Ishikawa (cell line): ENCODE measurements at regions not wholly inside any gene's neighbourhood (a gene's known extent, or its start where the extent isn't known, plus 50 kb on each side); places are given as distances from the start of the nearest gene placed in this dataset.

ENCODE experiments used
- CEBPB ChIP-seq: IDR thresholded peaks from 2 replicates; pipeline ENCODE4 v1.6.1; 2012
- CREB1 ChIP-seq: IDR thresholded peaks from 2 replicates; pipeline ENCODE4 v1.6.1; 2012; ENCODE audit warnings: low read depth
- EGR1 ChIP-seq: IDR thresholded peaks from 2 replicates; pipeline ENCODE4 v1.6.1; 2012
- EP300 ChIP-seq: IDR thresholded peaks from 2 replicates; pipeline ENCODE4 v1.6.1; 2012; ENCODE audit warnings: borderline replicate concordance
- FOXM1 ChIP-seq: IDR thresholded peaks from 2 replicates; pipeline ENCODE4 v1.6.1; 2012; ENCODE audit warnings: low read depth, borderline replicate concordance
- MAX ChIP-seq: IDR thresholded peaks from 2 replicates; pipeline ENCODE4 v1.6.1; 2012
- NFIC ChIP-seq: IDR thresholded peaks from 2 replicates; pipeline ENCODE4 v1.6.1; 2012
- RAD21 ChIP-seq: IDR thresholded peaks from 2 replicates; pipeline ENCODE4 v1.6.1; 2012; ENCODE audit warnings: low read depth
- REST ChIP-seq: IDR thresholded peaks from 2 replicates; pipeline ENCODE4 v1.6.1; 2012; ENCODE audit warnings: low read depth, mild to moderate bottlenecking
- TAF1 ChIP-seq: IDR thresholded peaks from 2 replicates; pipeline ENCODE4 v1.6.1; 2012; ENCODE audit warnings: low read depth, mild to moderate bottlenecking
- TCF12 ChIP-seq: IDR thresholded peaks from 2 replicates; pipeline ENCODE4 v1.6.1; 2012; ENCODE audit warnings: low read depth
- USF1 ChIP-seq: IDR thresholded peaks from 2 replicates; pipeline ENCODE4 v1.6.1; 2012
- YY1 ChIP-seq: IDR thresholded peaks from 2 replicates; pipeline ENCODE4 v1.6.1; 2012; ENCODE audit warnings: low read depth
- ZBTB7A ChIP-seq: IDR thresholded peaks from 2 replicates; pipeline ENCODE4 v1.6.1; 2012; ENCODE audit warnings: low read depth

DNA sequence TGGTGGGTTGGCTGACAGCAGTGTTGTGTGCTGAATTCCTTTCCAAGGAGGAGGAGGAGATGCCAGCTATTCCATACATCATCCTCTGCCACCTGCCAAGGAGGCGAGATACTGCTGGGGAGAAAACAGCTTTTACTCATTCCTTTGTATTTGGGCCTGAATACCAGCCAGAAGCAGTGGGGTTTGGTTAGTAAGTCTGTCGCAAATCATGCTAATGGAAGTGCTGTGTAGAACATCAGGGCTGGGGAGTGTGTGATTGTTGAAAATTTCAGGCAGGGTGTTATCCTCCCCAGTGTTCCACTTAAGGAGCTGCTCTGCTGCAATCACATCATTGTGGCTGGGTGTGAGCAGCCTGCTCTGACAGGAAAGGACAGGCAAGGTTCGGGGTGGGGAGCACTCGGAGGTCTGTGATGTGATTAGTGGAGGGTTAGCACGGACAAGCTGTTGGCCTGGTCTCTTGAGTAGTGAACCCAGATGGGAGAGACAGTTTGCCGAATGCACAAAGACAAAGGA lies 128.2 kb upstream of the DLX2 start:
- TF ChIP-seq EP300: no peak
- no peak for TF ChIP-seq TAF1
- TF ChIP-seq REST: no peak
- TF ChIP-seq CEBPB: no peak
- no peak for TF ChIP-seq EGR1
- no peak for TF ChIP-seq MAX
- no peak for TF ChIP-seq USF1
- no peak for TF ChIP-seq RAD21
- no peak for TF ChIP-seq TCF12
- TF ChIP-seq FOXM1: no peak
- no peak for TF ChIP-seq YY1
- TF ChIP-seq CREB1: no peak
- TF ChIP-seq ZBTB7A: no peak
- TF ChIP-seq NFIC: no peak
